ENCODE measurements at regions not wholly inside any gene's neighbourhood (a gene's known extent, or its start where the extent isn't known, plus 50 kb on each side); places are given as distances from the start of the nearest gene placed in this dataset.

GRCh38 chr6:167731731-167732422 lies 94.8 kb upstream of the AFDN start:
- intact Hi-C loops (cut with micrococcal nuclease), result no loop called here

- intact Hi-C loops (cut with micrococcal nuclease), result no loop called here
Measured at GRCh38 chr6:167733740-167734661, 92.7 kb upstream of the AFDN start.

GRCh38 chr6:167734662-167735083 lies 92.0 kb upstream of the AFDN start:
- intact Hi-C loops (cut with micrococcal nuclease), result no loop called here

- intact Hi-C loops (cut with micrococcal nuclease), result no loop called here
Measured at GRCh38 chr6:167735084-167735950, 91.4 kb upstream of the AFDN start.

- intact Hi-C loops (cut with micrococcal nuclease), result no loop called here
Measured at GRCh38 chr6:167735951-167736288, 90.8 kb upstream of the AFDN start.

GRCh38 chr6:167736486-167737204 lies 90.1 kb upstream of the AFDN start:
- intact Hi-C loops (cut with micrococcal nuclease), result no loop called here

- intact Hi-C loops (cut with micrococcal nuclease), result no loop called here
Measured at GRCh38 chr6:167737205-167737830, 89.4 kb upstream of the AFDN start.

GRCh38 chr6:167738386-167738785 lies 88.3 kb upstream of the AFDN start:
- intact Hi-C loops (cut with micrococcal nuclease), result no loop called here

GRCh38 chr6:167739721-167740475 lies 86.8 kb upstream of the AFDN start:
- intact Hi-C loops (cut with micrococcal nuclease), result no loop called here

- intact Hi-C loops (cut with micrococcal nuclease), result no loop called here
Measured at GRCh38 chr6:167742719-167743303, 83.9 kb upstream of the AFDN start.

GRCh38 chr6:167744681-167745669 lies 81.7 kb upstream of the AFDN start:
- intact Hi-C loops (cut with micrococcal nuclease), result no loop called here

- intact Hi-C loops (cut with micrococcal nuclease), result no loop called here
Measured at GRCh38 chr6:167745670-167746389, 80.9 kb upstream of the AFDN start.

- intact Hi-C loops (cut with micrococcal nuclease), result no loop called here
Measured at GRCh38 chr6:167746390-167746907, 80.3 kb upstream of the AFDN start.

- intact Hi-C loops (cut with micrococcal nuclease), result no loop called here
Measured at GRCh38 chr6:167746975-167747374, 79.7 kb upstream of the AFDN start.

- intact Hi-C loops (cut with micrococcal nuclease), result no loop called here
Measured at GRCh38 chr6:167747645-167748044, 79.1 kb upstream of the AFDN start.

- intact Hi-C loops (cut with micrococcal nuclease), result no loop called here
Measured at GRCh38 chr6:167748046-167748445, 78.7 kb upstream of the AFDN start.

Measured in T-helper 2 cell treated with Interferon-gamma antibody and Interleukin-4, amounts not matched to agents 100 ng/mL and 5 ng/mL, for 36 hours (primary cell).